GM12874 (cell line): ENCODE measurements at regions not wholly inside any gene's neighbourhood (a gene's known extent, or its start where the extent isn't known, plus 50 kb on each side); places are given as distances from the start of the nearest gene placed in this dataset.

Source experiments
- TF ChIP-seq, protein P1 (sequence below): IDR thresholded peaks from 2 replicates; pipeline ENCODE4 v1.5.1; 2011; ENCODE audit warnings: low read depth, mild to moderate bottlenecking, control low read depth, low read length, moderate library complexity; ENCODE audit not compliant: insufficient read depth

DNA sequence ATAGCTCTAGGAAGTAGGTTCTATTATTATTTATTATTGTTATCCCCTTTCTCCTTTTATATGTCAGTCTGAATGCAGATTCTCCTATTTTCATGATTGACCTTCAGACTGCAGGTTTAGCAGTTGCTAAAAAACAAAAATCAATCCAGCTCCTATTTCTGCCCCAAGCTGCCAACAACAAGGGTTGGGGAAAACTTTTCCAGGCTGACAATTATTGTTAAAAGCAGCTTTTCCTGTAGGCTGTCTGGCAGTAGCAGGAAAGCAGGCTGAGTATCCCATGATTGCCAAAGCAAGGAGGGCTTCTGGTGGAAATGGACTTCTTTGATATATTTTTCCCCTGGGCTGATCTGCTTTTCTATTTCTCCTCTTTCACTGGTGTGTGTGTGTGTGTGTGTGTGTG, 78.0 kb upstream of the CTLA4 start:
- TF ChIP-seq, protein P1, sequence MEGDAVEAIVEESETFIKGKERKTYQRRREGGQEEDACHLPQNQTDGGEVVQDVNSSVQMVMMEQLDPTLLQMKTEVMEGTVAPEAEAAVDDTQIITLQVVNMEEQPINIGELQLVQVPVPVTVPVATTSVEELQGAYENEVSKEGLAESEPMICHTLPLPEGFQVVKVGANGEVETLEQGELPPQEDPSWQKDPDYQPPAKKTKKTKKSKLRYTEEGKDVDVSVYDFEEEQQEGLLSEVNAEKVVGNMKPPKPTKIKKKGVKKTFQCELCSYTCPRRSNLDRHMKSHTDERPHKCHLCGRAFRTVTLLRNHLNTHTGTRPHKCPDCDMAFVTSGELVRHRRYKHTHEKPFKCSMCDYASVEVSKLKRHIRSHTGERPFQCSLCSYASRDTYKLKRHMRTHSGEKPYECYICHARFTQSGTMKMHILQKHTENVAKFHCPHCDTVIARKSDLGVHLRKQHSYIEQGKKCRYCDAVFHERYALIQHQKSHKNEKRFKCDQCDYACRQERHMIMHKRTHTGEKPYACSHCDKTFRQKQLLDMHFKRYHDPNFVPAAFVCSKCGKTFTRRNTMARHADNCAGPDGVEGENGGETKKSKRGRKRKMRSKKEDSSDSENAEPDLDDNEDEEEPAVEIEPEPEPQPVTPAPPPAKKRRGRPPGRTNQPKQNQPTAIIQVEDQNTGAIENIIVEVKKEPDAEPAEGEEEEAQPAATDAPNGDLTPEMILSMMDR: no peak

DNA sequence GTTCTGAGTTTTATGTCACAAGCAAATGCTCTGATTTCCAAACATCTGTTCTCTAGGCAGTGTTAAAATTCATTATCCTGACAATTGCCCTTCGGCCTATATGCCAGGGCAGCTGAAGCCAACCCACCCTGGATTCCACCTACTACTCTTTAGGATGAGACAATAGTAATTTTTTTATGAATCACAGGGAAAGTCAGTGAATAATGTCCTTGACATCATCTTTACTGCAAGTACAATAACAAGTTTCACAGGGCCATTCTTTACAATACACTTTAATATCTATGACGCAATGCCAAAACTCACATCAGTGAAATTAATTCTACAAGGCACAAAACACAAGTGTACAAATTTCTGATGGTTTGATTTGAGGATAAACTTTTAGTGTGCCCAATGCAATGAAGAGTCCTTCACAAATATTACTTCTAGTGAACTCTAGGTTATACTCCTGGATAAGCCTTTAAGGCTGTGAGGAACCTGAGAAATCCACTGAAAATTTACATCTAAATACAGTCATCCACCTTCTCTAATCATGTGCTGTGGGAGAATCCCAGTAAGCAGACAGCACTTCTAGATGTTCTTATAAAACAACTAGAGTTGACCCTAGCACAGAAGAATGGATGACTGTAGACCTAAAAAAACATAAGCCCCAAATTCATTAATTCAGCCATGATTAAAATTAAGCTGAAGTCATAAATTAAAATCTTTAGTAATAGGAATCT, 77.3 kb upstream of the CTLA4 start:
- TF ChIP-seq, protein P1: no peak

DNA sequence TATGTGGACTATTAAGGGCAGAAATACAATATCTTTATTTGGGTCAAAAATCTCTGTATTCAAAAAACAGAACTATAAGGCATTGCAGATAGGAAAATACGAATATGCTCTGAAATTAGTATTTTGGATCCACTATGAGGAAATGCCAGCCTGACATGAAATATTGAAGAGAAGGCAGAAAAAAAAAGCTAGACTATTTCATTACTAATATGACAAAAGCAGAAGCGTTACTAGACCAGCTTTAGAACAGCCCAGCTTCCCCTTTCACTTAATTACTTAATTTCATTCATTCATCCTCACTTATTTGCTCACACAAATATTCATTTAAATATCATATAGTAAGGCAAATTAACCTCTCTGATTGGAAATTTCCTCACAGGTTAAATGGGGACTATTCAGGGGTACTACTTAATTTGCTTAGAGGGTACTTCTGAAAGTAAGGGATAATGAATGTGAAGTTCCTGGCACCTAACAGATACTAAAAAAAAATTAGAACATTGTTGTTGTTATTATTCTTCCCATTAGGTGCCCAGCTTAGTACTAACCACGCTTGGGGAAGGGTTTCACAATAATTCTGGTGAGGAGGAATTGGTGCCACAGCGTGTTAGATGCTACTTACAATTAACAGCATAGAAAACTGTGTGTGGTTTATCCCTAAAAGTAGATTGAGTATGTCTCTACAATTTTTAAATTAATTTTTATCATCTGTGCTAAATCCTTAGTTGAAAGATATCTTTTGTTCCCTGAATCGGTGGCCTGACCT, 71.1 kb upstream of the CTLA4 start:
- TF ChIP-seq, protein P1: no peak

DNA sequence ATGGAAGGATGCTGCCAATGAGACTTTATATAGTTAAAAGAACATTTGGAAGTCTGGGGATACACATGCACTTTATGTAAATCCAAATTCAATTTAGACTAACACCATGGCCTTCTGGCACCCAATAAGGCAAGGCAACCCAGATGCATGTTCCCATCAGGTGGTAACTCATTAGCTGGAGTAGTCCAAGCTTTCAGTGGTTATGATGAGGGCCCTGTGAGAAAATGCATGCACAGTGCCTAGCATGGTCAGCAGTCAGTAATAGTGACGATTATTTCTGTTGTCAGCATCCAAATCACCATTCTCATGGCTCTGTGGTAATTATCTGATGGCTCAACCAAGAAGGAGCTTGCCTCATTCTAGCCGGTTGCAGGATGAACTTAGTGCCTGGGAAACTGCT, 70.3 kb upstream of the CTLA4 start:
- TF ChIP-seq, protein P1: no peak

DNA sequence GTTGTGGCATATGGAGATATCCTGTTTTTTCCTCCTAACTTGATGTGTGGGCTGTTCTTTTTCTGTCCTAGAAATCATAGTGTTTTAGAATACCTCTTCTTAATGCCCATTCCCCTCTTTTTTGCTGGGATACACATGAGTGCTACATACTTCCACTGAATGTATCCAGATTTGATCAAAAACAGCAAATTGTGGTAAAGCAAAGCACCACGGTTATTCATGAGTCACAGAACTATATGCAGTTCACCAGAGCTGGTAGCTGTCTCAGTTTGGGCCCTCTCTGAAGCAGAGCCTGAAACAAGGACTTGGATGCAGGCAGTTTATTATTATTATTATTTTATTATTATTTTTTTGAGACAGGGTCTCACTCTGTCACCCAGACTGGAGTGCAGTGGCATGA, 69.9 kb upstream of the CTLA4 start:
- TF ChIP-seq, protein P1: no peak

DNA sequence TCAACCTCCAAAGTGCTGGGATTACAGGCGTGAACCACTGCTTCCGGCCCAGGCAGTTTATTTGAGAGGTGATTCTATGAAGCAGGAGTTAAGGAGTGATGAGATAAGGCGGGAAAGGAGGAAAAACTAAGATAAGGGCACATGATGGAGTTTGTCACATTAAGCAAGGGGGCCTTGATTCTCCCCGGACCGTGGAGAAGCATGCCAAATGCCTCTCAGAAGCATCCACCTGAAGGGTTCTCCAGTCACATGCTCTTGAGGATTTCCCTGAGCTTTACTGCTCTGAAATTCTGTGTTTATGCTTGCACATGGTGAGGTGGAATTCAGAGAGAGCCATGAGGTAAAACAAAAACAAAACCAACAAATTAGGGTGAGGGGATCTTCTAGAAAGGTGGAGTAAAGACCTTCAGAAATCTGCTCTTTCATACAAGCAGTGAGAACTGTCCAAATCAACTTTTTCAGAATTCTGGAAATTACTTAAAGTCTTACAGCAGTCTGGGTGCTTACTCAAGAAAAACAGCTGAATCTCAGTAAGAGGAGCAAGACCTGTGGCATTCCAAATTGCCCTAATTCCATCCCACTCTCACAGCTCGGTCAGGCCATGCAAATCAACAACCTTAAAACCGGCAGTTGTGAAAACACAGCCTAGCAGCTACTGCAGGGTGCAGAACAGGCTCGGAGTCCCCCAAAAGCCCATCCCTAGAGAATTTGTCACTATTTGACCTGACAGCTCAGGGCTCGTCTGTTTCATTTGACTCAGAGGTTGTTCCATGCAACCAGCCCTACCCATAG, 69.1 kb upstream of the CTLA4 start:
- TF ChIP-seq, protein P1: no peak

DNA sequence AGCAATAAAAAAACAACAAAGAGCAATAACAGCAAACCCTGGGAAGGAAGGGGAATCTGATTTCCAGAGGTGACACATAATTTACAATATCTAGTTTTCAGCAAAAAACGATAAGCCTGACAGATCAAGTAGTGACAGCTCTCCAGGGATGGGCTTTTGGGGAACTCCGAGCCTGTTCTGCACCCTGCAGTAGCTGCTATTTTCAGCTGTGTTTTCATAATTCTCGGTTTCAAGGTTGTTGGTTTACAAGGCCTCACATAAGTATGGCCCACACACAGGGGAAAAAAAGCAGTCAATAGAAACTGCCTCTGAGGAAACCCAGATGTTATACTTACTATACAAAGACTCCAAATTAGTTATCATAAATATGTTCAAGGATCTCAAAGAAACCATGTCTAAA, 67.7 kb upstream of the CTLA4 start:
- TF ChIP-seq, protein P1: no peak
